ENCODE measurements at regions not wholly inside any gene's neighbourhood (a gene's known extent, or its start where the extent isn't known, plus 50 kb on each side); places are given as distances from the start of the nearest gene placed in this dataset.

DNA sequence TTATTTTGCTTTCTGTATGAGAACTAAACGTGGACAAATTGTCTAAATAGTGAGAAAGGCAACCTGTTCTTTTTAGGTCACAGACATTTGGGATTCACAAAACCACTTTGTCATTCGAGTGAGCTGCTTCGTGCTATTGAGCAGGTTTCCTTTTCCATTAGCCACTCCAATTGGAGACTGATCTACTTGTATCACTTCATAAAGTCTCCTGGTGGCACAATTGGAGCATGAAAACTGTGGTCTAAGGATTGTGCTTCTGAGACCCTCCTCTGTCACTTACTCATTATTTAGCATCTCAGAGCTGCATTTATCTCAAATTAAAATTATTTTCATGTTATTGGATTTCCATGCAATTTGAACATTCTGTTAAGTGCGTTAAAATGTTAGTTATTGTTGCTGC lies 397.7 kb downstream of the TDRD3 start:
- TF ChIP-seq, protein P1, sequence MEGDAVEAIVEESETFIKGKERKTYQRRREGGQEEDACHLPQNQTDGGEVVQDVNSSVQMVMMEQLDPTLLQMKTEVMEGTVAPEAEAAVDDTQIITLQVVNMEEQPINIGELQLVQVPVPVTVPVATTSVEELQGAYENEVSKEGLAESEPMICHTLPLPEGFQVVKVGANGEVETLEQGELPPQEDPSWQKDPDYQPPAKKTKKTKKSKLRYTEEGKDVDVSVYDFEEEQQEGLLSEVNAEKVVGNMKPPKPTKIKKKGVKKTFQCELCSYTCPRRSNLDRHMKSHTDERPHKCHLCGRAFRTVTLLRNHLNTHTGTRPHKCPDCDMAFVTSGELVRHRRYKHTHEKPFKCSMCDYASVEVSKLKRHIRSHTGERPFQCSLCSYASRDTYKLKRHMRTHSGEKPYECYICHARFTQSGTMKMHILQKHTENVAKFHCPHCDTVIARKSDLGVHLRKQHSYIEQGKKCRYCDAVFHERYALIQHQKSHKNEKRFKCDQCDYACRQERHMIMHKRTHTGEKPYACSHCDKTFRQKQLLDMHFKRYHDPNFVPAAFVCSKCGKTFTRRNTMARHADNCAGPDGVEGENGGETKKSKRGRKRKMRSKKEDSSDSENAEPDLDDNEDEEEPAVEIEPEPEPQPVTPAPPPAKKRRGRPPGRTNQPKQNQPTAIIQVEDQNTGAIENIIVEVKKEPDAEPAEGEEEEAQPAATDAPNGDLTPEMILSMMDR (IDR thresholded peaks at IDR 0.05; ENCODE audit: poor library complexity), result no peak
- TF ChIP-seq EZH2phosphoT487 (IDR thresholded peaks at IDR 0.05; ENCODE audit: low read depth, severe bottlenecking, unreplicated experiment) (no peak), EZH2 (IDR thresholded peaks at IDR 0.05; ENCODE audit: borderline replicate concordance) (no peak)

All from hepatocyte (in vitro differentiated cells).